ENCODE measurements at regions not wholly inside any gene's neighbourhood (a gene's known extent, or its start where the extent isn't known, plus 50 kb on each side); places are given as distances from the start of the nearest gene placed in this dataset.

DNA sequence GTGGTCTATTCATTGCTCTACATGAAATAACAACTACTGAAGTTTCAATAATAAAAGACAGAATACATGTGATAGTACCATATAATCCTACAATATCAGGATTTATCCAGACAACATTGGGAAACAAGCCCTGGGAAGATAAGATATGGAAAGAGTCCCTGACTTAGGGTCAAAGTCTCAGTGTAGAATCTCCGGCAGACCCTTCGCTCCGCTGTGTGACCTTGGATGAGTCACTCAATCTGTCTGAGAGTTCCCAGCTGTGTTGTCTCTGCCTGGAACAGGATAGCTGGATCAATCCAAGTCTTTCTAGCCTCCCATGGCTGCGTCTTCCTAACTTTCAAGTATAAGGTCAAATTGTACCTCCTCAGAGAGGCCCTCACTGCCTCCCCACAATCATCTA lies 335.9 kb downstream of the TMEM114 start:
- DNase-seq, result no peak
- no peak for TF ChIP-seq CTCF (IDR thresholded peaks at IDR 0.05; ENCODE audit: low read depth, low read length)
- Histone ChIP-seq H3K27me3 (no peaks in the 10 kb centered on the region), H3K9me3 (no peaks in the 10 kb centered on the region), H3K36me3 (no peaks in the 10 kb centered on the region), H3K4me1 (no peaks in the 10 kb centered on the region), H3K4me3 (ENCODE audit: low read depth, low read length) (no peak overlapping the region)

DNA sequence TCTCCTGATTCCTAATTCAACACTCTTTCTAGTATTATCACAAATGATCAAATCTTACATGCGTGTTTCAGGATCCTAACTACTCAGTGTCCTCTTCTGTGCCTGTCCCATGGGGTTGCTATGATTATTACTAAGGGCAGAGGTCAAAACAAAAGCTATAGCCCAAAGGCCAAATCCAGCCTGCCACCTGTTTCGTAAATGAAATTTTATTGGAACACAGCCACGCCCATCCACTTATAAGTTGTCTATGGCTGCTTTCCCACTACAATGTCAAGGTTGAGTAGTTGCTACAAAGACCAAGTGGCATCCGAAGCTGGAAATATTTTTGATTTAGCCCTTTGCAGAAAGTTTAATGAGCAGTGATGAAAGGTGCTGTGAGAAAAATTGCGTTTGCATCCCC lies 336.6 kb downstream of the TMEM114 start:
- no peaks in the 10 kb centered on the region for H3K36me3 ChIP-seq
- no peak overlapping the region for H3K4me3 ChIP-seq (ENCODE audit: low read depth, low read length)
- DNase-seq, result no peak
- no peaks in the 10 kb centered on the region for H3K9me3 ChIP-seq
- no peak for TF ChIP-seq CTCF (IDR thresholded peaks at IDR 0.05; ENCODE audit: low read depth, low read length)
- no peaks in the 10 kb centered on the region for H3K4me1 ChIP-seq
- no peaks in the 10 kb centered on the region for H3K27me3 ChIP-seq

- no peak for DNase-seq
- Histone ChIP-seq H3K4me3 (ENCODE audit: low read depth, low read length) (no peak overlapping the region), H3K4me1 (no peaks in the 10 kb centered on the region), H3K27me3 (no peaks in the 10 kb centered on the region), H3K9me3 (no peaks in the 10 kb centered on the region), H3K36me3 (no peaks in the 10 kb centered on the region)
- no peak for TF ChIP-seq CTCF (IDR thresholded peaks at IDR 0.05; ENCODE audit: low read depth, low read length)
Measured at GRCh38 chr16:8251727-8252126, 338.6 kb downstream of the TMEM114 start.

GRCh38 chr16:8251298-8251697 lies 339.0 kb downstream of the TMEM114 start:
- Histone ChIP-seq H3K9me3 (no peaks in the 10 kb centered on the region), H3K4me3 (ENCODE audit: low read depth, low read length) (no peak overlapping the region), H3K36me3 (no peaks in the 10 kb centered on the region), H3K27me3 (no peaks in the 10 kb centered on the region), H3K4me1 (no peaks in the 10 kb centered on the region)
- no peak for TF ChIP-seq CTCF (IDR thresholded peaks at IDR 0.05; ENCODE audit: low read depth, low read length)
- no peak for DNase-seq

DNA sequence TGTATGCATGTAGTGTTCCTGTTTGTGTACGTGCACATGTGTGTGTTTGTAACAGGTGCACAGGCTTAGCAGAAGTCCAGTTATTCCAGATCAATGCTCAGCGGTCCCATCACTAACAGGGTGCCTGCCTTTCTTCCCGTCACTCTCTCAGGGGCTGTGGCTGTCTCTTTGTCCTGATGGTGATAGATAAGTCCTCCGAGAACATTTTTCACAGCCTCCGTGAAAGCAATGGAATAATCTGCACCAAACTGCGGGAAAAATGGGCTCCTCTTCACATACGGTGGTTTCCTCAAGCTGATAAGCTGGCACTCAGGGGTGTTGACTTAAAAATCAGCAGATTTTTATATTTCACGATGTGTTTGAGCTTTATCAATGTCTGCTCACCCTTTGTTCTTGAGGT lies 342.3 kb downstream of the TMEM114 start:
- H3K4me3 ChIP-seq (ENCODE audit: low read depth, low read length), result no peak overlapping the region
- no peaks in the 10 kb centered on the region for H3K9me3 ChIP-seq
- no peaks in the 10 kb centered on the region for H3K27me3 ChIP-seq

GRCh38 chr16:8243981-8244380 lies 346.3 kb downstream of the TMEM114 start:
- Histone ChIP-seq H3K27me3 (no peaks in the 10 kb centered on the region), H3K4me1 (no peaks in the 10 kb centered on the region), H3K4me3 (ENCODE audit: low read depth, low read length) (no peak overlapping the region), H3K9me3 (no peaks in the 10 kb centered on the region), H3K36me3 (no peaks in the 10 kb centered on the region)
- TF ChIP-seq CTCF (IDR thresholded peaks at IDR 0.05; ENCODE audit: low read depth, low read length), result no peak
- DNase-seq, result no peak

More for the DNA sequence above, 342.3 kb downstream of the TMEM114 start:
- DNase-seq, result no peak
- Histone ChIP-seq H3K36me3 (no peaks in the 10 kb centered on the region), H3K4me1 (no peaks in the 10 kb centered on the region)
- no peak for TF ChIP-seq CTCF (IDR thresholded peaks at IDR 0.05; ENCODE audit: low read depth, low read length)

All from BE2C (cell line).